PC-3 (cell line): ENCODE measurements at regions not wholly inside any gene's neighbourhood (a gene's known extent, or its start where the extent isn't known, plus 50 kb on each side); places are given as distances from the start of the nearest gene placed in this dataset.
"Not testable (repeated sequence)": the region's sequence is repeated elsewhere in the genome, so short reads cannot be mapped to it uniquely, and the experiment has no call there.

ENCODE experiments used
- CTCF ChIP-seq: fragments of 300-600 bp; sonication (generic); conservative IDR thresholded peaks from 2 replicates; pipeline ENCODE4 v1.5.1; 2017; ENCODE audit warnings: antibody characterized with exemption, low read depth, mild to moderate bottlenecking, low read length
- EZH2 ChIP-seq: fragments of 300-600 bp; sonication (generic); IDR thresholded peaks from one replicate; pipeline ENCODE4 v1.6.1; 2017; ENCODE audit warnings: antibody characterized with exemption, mild to moderate bottlenecking, low read length; ENCODE audit not compliant: unreplicated experiment

- not testable (repeated sequence) for TF ChIP-seq CTCF, EZH2
Observed at GRCh38 chr10:44268435-44268948, 116.4 kb downstream of the CXCL12 start.
